A549 (cell line): ENCODE measurements at regions not wholly inside any gene's neighbourhood (a gene's known extent, or its start where the extent isn't known, plus 50 kb on each side); places are given as distances from the start of the nearest gene placed in this dataset.

Experiments
- ATAC-seq, 2 experiments: fragments of 200-7000 bp in 1 of 2; fragments of >200 bp in 1 of 2; cut with Nextera tagmentation in 1 of 2; cut with Tn5 transposase in 1 of 2; 3 replicates each; pipeline versions ENCODE4 v1.8.0 to v1.9.1; 2018 to 2020; ENCODE audit warnings: mild to moderate bottlenecking in 1 of 2, moderate library complexity in 1 of 2
- CTCF ChIA-PET: fragments of 300-600 bp; sonication (Branson Sonifier 250); formaldehyde crosslinking; extraction: SDS; loops from one replicate; lab custom pipeline; 2021; ENCODE audit warnings: antibody characterized with exemption, inconsistent platforms; lab: Yijun Ruan, JAX
- POLR2A ChIA-PET: fragments of 350-600 bp; formaldehyde crosslinking; extraction: SDS; loops from one replicate; lab custom pipeline; 2021; ENCODE audit warnings: antibody characterized with exemption, inconsistent platforms; lab: Yijun Ruan, JAX
- DNase-seq, 2 experiments: peaks; one replicate each; pipeline versions ENCODE4 v3.0.0 to v3.0.0-alpha.2; 2011 to 2016; ENCODE audit warnings: low read depth in 1 of 2, low spot score in 1 of 2
- FAIRE-seq: peaks from 2 replicates; lab custom pipeline; 2011; peaks lifted over from hg19 to GRCh38; lab: Jason Lieb, UNC
- H3K27ac ChIP-seq, 2 experiments: fragments of >200 bp; sonication (Bioruptor Twin); formaldehyde crosslinking; 3 replicates each; pipeline ENCODE4 v1.5.1; 2016 to 2017
- H3K4me1 ChIP-seq: fragments of >200 bp; sonication (Bioruptor Twin); formaldehyde crosslinking; 3 replicates; pipeline ENCODE4 v1.6.1; 2016
- H3K4me2 ChIP-seq: fragments of >200 bp; sonication (Bioruptor Twin); formaldehyde crosslinking; 3 replicates; pipeline ENCODE4 v1.6.1; 2016
- H3K4me3 ChIP-seq: fragments of >200 bp; sonication (Bioruptor Twin); formaldehyde crosslinking; 3 replicates; pipeline ENCODE4 v1.5.1; 2016
- H3K9me3 ChIP-seq: fragments of >200 bp; sonication (Bioruptor Twin); formaldehyde crosslinking; 3 replicates; pipeline ENCODE4 v1.6.1; 2016
- BHLHE40 ChIP-seq: IDR thresholded peaks from 2 replicates; pipeline ENCODE4 v1.6.1; 2012; ENCODE audit warnings: low read depth, low read length, inconsistent platforms
- CEBPB ChIP-seq, 2 experiments: fragments of >200 bp in 1 of 2; sonication (Bioruptor Twin) in 1 of 2; formaldehyde crosslinking in 1 of 2; IDR thresholded peaks; 2 replicates each; pipeline ENCODE4 v1.6.1; 2012 to 2016
- CHD2 ChIP-seq: fragments of 150-350 bp; IDR thresholded peaks from 2 replicates; pipeline ENCODE4 v1.6.1; 2014; ENCODE audit warnings: low read length; ENCODE audit not compliant: partially characterized antibody
- CTCF ChIP-seq: fragments of >200 bp; sonication (Bioruptor Twin); formaldehyde crosslinking; IDR thresholded peaks from 3 replicates; pipeline ENCODE4 v1.5.1; 2016
- E2F6 ChIP-seq: IDR thresholded peaks from 2 replicates; pipeline ENCODE4 v1.6.1; 2012; ENCODE audit warnings: low read depth, borderline replicate concordance
- EHMT2 ChIP-seq: fragments of 200-600 bp; sonication (generic); IDR thresholded peaks from 2 replicates; pipeline ENCODE4 v1.6.1; 2016; ENCODE audit warnings: antibody characterized with exemption, low read depth, mild to moderate bottlenecking, moderate library complexity
- ELK1 ChIP-seq: fragments of 150-350 bp; IDR thresholded peaks from 2 replicates; pipeline ENCODE4 v1.6.1; 2014; ENCODE audit warnings: low read depth, mild to moderate bottlenecking, low read length
- ESRRA ChIP-seq: fragments of 150-350 bp; IDR thresholded peaks from 2 replicates; pipeline ENCODE4 v1.6.1; 2014; ENCODE audit warnings: mild to moderate bottlenecking, low read length, borderline replicate concordance
- FOXS1 ChIP-seq: fragments of 250-450 bp; sonication (Bioruptor Pico); IDR thresholded peaks from 2 replicates; pipeline ENCODE4 v1.5.0; 2020; ENCODE audit warnings: mild to moderate bottlenecking, moderate library complexity
- HDAC2 ChIP-seq: fragments of 200-600 bp; sonication (generic); IDR thresholded peaks from 2 replicates; pipeline ENCODE4 v1.6.1; 2016
- HES2 ChIP-seq: fragments of >200 bp; sonication (Bioruptor Twin); formaldehyde crosslinking; IDR thresholded peaks from 2 replicates; pipeline ENCODE4 v1.6.1; 2016
- HOXB5 ChIP-seq: fragments of 250-450 bp; sonication (Bioruptor Pico); IDR thresholded peaks from 2 replicates; pipeline ENCODE4 v1.5.0; 2020; ENCODE audit warnings: mild to moderate bottlenecking, moderate library complexity
- JUN ChIP-seq, 2 experiments: fragments of >200 bp; sonication (Bioruptor Twin); formaldehyde crosslinking; IDR thresholded peaks; 2 replicates in 1 of 2; 3 replicates in 1 of 2; pipeline ENCODE4 v1.6.1; 2016 to 2017
- JUNB ChIP-seq: fragments of >200 bp; sonication (Bioruptor Twin); formaldehyde crosslinking; IDR thresholded peaks from 2 replicates; pipeline ENCODE4 v1.6.1; 2016
- KDM1A ChIP-seq: fragments of 200-600 bp; sonication (generic); IDR thresholded peaks from 2 replicates; pipeline ENCODE4 v1.6.1; 2016; ENCODE audit warnings: low read depth, mild to moderate bottlenecking
- MAX ChIP-seq: IDR thresholded peaks from 2 replicates; pipeline ENCODE4 v1.6.1; 2012
- MAZ ChIP-seq: fragments of 150-350 bp; IDR thresholded peaks from 2 replicates; pipeline ENCODE4 v1.6.1; 2014; ENCODE audit warnings: antibody characterized with exemption, low read depth, low read length, borderline replicate concordance
- PHF8 ChIP-seq: fragments of 200-600 bp; sonication (generic); IDR thresholded peaks from 2 replicates; pipeline ENCODE4 v1.6.1; 2016; ENCODE audit warnings: low read depth, mild to moderate bottlenecking, antibody characterized with exemption, moderate library complexity, borderline replicate concordance
- POLR2A ChIP-seq: IDR thresholded peaks from 2 replicates; pipeline ENCODE4 v1.6.1; 2012; ENCODE audit warnings: mild to moderate bottlenecking, low read length
- RCOR1 ChIP-seq: fragments of 150-350 bp; IDR thresholded peaks from 2 replicates; pipeline ENCODE4 v1.6.1; 2014; ENCODE audit warnings: antibody characterized with exemption, low read length, low read depth
- REST ChIP-seq: fragments of 200-600 bp; sonication (generic); IDR thresholded peaks from 2 replicates; pipeline ENCODE4 v1.6.1; 2016; ENCODE audit warnings: antibody characterized with exemption, mild to moderate bottlenecking, moderate library complexity
- RFX5 ChIP-seq: fragments of 450-650 bp; IDR thresholded peaks from 2 replicates; pipeline ENCODE4 v1.7.1; 2014; ENCODE audit warnings: antibody characterized with exemption, mild to moderate bottlenecking, moderate library complexity
- SMC3 ChIP-seq: fragments of >200 bp; sonication (Bioruptor Twin); formaldehyde crosslinking; IDR thresholded peaks from 3 replicates; pipeline ENCODE4 v1.6.1; 2018; ENCODE audit warnings: inconsistent platforms
- SREBF2 ChIP-seq: fragments of 450-650 bp; IDR thresholded peaks from 2 replicates; pipeline ENCODE4 v1.6.1; 2014; ENCODE audit warnings: mild to moderate bottlenecking, moderate library complexity
- TFCP2L1 ChIP-seq: fragments of 250-450 bp; sonication (Bioruptor Pico); IDR thresholded peaks from 2 replicates; pipeline ENCODE4 v1.5.0; 2021; ENCODE audit warnings: mild to moderate bottlenecking
- USF2 ChIP-seq: fragments of 450-650 bp; IDR thresholded peaks from 2 replicates; pipeline ENCODE4 v1.6.1; 2014; ENCODE audit warnings: antibody characterized with exemption
- ZSCAN20 ChIP-seq: fragments of 250-450 bp; sonication (Bioruptor Pico); IDR thresholded peaks from 2 replicates; pipeline ENCODE4 v1.8.0; 2022; ENCODE audit warnings: mild to moderate bottlenecking, moderate library complexity
- WGBS: methylation state at CpG from one replicate; pipeline ENCODE4 v1.1.6; 2017; ENCODE audit errors: missing lambda C conversion rate; 5-methylcytosine and 5-hydroxymethylcytosine counted together

- CTCF ChIA-PET: no interaction called here
- TF ChIP-seq PHF8: no peak
- TF ChIP-seq CEBPB (IDR thresholded peaks at IDR 0.05): no peak
- no peak for TF ChIP-seq ELK1
- TF ChIP-seq KDM1A: no peak
- TF ChIP-seq POLR2A: no peak
- no peak for TF ChIP-seq HOXB5 (CRISPR knock-in tag)
- TF ChIP-seq SMC3: no peak
- TF ChIP-seq TFCP2L1 (CRISPR knock-in tag): no peak
- no peak for TF ChIP-seq FOXS1 (CRISPR knock-in tag)
- TF ChIP-seq JUNB: no peak
- no peak for TF ChIP-seq CTCF
- TF ChIP-seq MAX: no peak
- TF ChIP-seq RFX5: no peak
- no peak for TF ChIP-seq E2F6
- no peak for TF ChIP-seq REST
- no peak for TF ChIP-seq CHD2
- no peak for TF ChIP-seq RCOR1
- no peak for TF ChIP-seq HES2
- H3K27ac ChIP-seq: no peak overlapping the region
- DNase-seq (no peak), FAIRE-seq (no peak), ATAC-seq (no peak)
- H3K4me2 ChIP-seq: peak overlapping the region; percentile 9; the same call in 1 of the 3 replicates
- POLR2A ChIA-PET: no interaction called here
- no peak overlapping the region for H3K4me3 ChIP-seq
- H3K9me3 ChIP-seq: no peaks in the 10 kb centered on the region
- no peaks in the 10 kb centered on the region for H3K4me1 ChIP-seq
Measured at GRCh38 chr9:73543727-73544126, 392.1 kb downstream of the ANXA1 start.

GRCh38 chr9:73548201-73548600 lies 396.5 kb downstream of the ANXA1 start:
- peak overlapping the region; percentile 5; the same call in 1 of the 3 replicates for H3K4me2 ChIP-seq

More at GRCh38 chr9:73548201-73548600, 396.5 kb downstream of the ANXA1 start:
- FAIRE-seq (no peak), DNase-seq (no peak), ATAC-seq (no peak; a peak in 1 of 6 replicates)
- ChIA-PET CTCF (no interaction called here), POLR2A (no interaction called here)
- Histone ChIP-seq H3K27ac (no peak overlapping the region), H3K4me3 (no peak overlapping the region), H3K4me1 (no peaks in the 10 kb centered on the region), H3K9me3 (no peaks in the 10 kb centered on the region)
- TF ChIP-seq MAZ (no peak), JUN (IDR thresholded peaks at IDR 0.05) (no peak), E2F6 (no peak), JUNB (no peak), FOXS1 (CRISPR knock-in tag) (no peak), SREBF2 (no peak), ESRRA (no peak), HES2 (no peak), CTCF (no peak), USF2 (no peak), ZSCAN20 (CRISPR knock-in tag) (no peak), EHMT2 (no peak), TFCP2L1 (CRISPR knock-in tag) (no peak), HDAC2 (no peak), BHLHE40 (no peak)
- 40% methylated on average over 5 of the region's 5 CpGs for WGBS
